K562 (cell line): ENCODE measurements at regions not wholly inside any gene's neighbourhood (a gene's known extent, or its start where the extent isn't known, plus 50 kb on each side); places are given as distances from the start of the nearest gene placed in this dataset.

Experiments
- CCNT2 ChIP-seq: IDR thresholded peaks from 2 replicates; pipeline ENCODE4 v1.6.1; 2011; ENCODE audit warnings: borderline replicate concordance, low read depth, mild to moderate bottlenecking, moderate library complexity, mixed read lengths, low read length; ENCODE audit not compliant: insufficient read length; ENCODE audit errors: extremely low read depth
- GABPB1 ChIP-seq: sonication (generic); formaldehyde crosslinking; IDR thresholded peaks from 2 replicates; pipeline ENCODE4 v1.8.0; 2022; ENCODE audit warnings: mild to moderate bottlenecking, missing genetic modification reagents
- GTF2E2 ChIP-seq: fragments of 200-800 bp; sonication (Bioruptor generic); IDR thresholded peaks from 2 replicates; pipeline ENCODE4 v1.6.1; 2016; ENCODE audit warnings: missing genetic modification characterization, missing compliant biosample characterization
- RAD21 ChIP-seq, 2 experiments: fragments of 250-450 bp in 1 of 2; fragments of 450-650 bp in 1 of 2; sonication (Bioruptor Pico) in 1 of 2; formaldehyde crosslinking in 1 of 2; IDR thresholded peaks in 1 of 2; conservative IDR thresholded peaks in 1 of 2; 2 replicates each; pipeline versions ENCODE4 v1.4.0 to v1.8.0; 2020 to 2022; ENCODE audit warnings: mild to moderate bottlenecking in 2 of 2, moderate library complexity in 1 of 2
- SMC3 ChIP-seq: conservative IDR thresholded peaks from 2 replicates; pipeline ENCODE4 v1.6.1; 2011; ENCODE audit warnings: low read depth, low read length, improper control_type of control experiment; ENCODE audit not compliant: insufficient read depth
- SP1 ChIP-seq: sonication (generic); formaldehyde crosslinking; IDR thresholded peaks from 2 replicates; pipeline ENCODE4 v1.8.1; 2022; ENCODE audit warnings: mild to moderate bottlenecking, missing genetic modification reagents
- ZBED1 ChIP-seq: IDR thresholded peaks from 2 replicates; pipeline ENCODE4 v1.6.1; 2014
- TF ChIP-seq, protein P1 (sequence below): sonication (generic); formaldehyde crosslinking; IDR thresholded peaks from 2 replicates; pipeline ENCODE4 v1.5.0; 2020; ENCODE audit warnings: missing genetic modification reagents
- TF ChIP-seq, protein P2 (sequence below), 3 experiments: IDR thresholded peaks in 2 of 3; conservative IDR thresholded peaks in 1 of 3; 2 replicates each; pipeline ENCODE4 v1.5.1; 2011 to 2012; ENCODE audit warnings: low read length in 3 of 3, mild to moderate bottlenecking in 3 of 3, control low read depth in 2 of 3, improper control_type of control experiment in 1 of 3, inconsistent platforms in 1 of 3, low read depth in 1 of 3, mixed read lengths in 1 of 3, moderate library complexity in 1 of 3; ENCODE audit not compliant: insufficient read depth in 2 of 3
- TF ChIP-seq, protein P3 (sequence below), 2 experiments: fragments of 450-650 bp in 1 of 2; IDR thresholded peaks; 2 replicates each; pipeline ENCODE4 v1.6.1; 2011 to 2017; ENCODE audit warnings: low read depth in 2 of 2, antibody characterized with exemption in 1 of 2, borderline replicate concordance in 1 of 2, low read length in 1 of 2, mild to moderate bottlenecking in 1 of 2, mixed read lengths in 1 of 2; ENCODE audit not compliant: control insufficient read depth in 1 of 2

DNA sequence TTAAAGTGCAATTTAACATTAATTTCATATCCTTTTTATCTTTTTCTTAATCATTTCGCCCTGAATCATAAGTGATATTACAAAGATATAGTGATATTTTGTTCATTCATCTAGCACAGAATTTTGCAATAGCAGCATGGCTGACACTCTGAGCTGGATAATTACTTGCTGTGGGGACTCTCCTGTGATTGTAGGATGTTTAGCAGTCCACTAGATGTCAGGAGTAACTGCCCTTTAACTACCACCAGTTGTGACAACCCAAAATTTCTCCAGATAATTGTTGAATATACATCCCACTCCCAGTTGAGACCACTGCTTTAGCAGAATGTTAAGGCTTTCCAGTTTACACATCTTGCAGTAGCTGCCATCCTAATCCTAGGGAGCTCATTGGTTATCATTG is 196.8 kb upstream of the MBNL1 start (continued):
- TF ChIP-seq RAD21 (CRISPR knock-in tag; conservative IDR thresholded peaks at IDR 0.05 in 1 of 2, IDR thresholded peaks at IDR 0.05 in 1 of 2), result peak; percentile 26 to 78; a peak in 3 of 4 replicates
- TF ChIP-seq SP1, result no peak
- TF ChIP-seq, protein P1, sequence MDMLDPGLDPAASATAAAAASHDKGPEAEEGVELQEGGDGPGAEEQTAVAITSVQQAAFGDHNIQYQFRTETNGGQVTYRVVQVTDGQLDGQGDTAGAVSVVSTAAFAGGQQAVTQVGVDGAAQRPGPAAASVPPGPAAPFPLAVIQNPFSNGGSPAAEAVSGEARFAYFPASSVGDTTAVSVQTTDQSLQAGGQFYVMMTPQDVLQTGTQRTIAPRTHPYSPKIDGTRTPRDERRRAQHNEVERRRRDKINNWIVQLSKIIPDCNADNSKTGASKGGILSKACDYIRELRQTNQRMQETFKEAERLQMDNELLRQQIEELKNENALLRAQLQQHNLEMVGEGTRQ (CRISPR knock-in tag), result no peak
- TF ChIP-seq GTF2E2, result no peak
- TF ChIP-seq GABPB1 (CRISPR knock-in tag), result no peak
- TF ChIP-seq SMC3, result peak; percentile 36; the same call in 1 of the 2 replicates
- no peak for TF ChIP-seq CCNT2
- TF ChIP-seq, protein P2, sequence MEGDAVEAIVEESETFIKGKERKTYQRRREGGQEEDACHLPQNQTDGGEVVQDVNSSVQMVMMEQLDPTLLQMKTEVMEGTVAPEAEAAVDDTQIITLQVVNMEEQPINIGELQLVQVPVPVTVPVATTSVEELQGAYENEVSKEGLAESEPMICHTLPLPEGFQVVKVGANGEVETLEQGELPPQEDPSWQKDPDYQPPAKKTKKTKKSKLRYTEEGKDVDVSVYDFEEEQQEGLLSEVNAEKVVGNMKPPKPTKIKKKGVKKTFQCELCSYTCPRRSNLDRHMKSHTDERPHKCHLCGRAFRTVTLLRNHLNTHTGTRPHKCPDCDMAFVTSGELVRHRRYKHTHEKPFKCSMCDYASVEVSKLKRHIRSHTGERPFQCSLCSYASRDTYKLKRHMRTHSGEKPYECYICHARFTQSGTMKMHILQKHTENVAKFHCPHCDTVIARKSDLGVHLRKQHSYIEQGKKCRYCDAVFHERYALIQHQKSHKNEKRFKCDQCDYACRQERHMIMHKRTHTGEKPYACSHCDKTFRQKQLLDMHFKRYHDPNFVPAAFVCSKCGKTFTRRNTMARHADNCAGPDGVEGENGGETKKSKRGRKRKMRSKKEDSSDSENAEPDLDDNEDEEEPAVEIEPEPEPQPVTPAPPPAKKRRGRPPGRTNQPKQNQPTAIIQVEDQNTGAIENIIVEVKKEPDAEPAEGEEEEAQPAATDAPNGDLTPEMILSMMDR (IDR thresholded peaks at IDR 0.05 in 2 of 3, conservative IDR thresholded peaks at IDR 0.05 in 1 of 3; ENCODE audit: insufficient read depth in 2 of 3, low read depth in 1 of 3, low read length in 3 of 3), result peak; percentile 51 to 61 (median 57)
- TF ChIP-seq, protein P3, sequence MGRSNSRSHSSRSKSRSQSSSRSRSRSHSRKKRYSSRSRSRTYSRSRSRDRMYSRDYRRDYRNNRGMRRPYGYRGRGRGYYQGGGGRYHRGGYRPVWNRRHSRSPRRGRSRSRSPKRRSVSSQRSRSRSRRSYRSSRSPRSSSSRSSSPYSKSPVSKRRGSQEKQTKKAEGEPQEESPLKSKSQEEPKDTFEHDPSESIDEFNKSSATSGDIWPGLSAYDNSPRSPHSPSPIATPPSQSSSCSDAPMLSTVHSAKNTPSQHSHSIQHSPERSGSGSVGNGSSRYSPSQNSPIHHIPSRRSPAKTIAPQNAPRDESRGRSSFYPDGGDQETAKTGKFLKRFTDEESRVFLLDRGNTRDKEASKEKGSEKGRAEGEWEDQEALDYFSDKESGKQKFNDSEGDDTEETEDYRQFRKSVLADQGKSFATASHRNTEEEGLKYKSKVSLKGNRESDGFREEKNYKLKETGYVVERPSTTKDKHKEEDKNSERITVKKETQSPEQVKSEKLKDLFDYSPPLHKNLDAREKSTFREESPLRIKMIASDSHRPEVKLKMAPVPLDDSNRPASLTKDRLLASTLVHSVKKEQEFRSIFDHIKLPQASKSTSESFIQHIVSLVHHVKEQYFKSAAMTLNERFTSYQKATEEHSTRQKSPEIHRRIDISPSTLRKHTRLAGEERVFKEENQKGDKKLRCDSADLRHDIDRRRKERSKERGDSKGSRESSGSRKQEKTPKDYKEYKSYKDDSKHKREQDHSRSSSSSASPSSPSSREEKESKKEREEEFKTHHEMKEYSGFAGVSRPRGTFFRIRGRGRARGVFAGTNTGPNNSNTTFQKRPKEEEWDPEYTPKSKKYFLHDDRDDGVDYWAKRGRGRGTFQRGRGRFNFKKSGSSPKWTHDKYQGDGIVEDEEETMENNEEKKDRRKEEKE (IDR thresholded peaks at IDR 0.05; ENCODE audit: borderline replicate concordance in 1 of 2, control insufficient read depth in 1 of 2, low read depth in 2 of 2, low read length in 1 of 2), result no peak
- no peak for TF ChIP-seq ZBED1
